HUES6 (cell line): ENCODE measurements at regions not wholly inside any gene's neighbourhood (a gene's known extent, or its start where the extent isn't known, plus 50 kb on each side); places are given as distances from the start of the nearest gene placed in this dataset.

Experiments used
- H3K27ac ChIP-seq: 2 replicates; pipeline ENCODE4 v1.7.0; 2013; ENCODE audit warnings: low read depth, mild to moderate bottlenecking, low read length, inconsistent platforms
- H3K27me3 ChIP-seq: 2 replicates; pipeline ENCODE4 v1.6.1; 2013; ENCODE audit warnings: low read length; ENCODE audit not compliant: control insufficient read depth, insufficient read depth
- H3K36me3 ChIP-seq: 2 replicates; pipeline ENCODE4 v1.6.1; 2013; ENCODE audit warnings: low read length; ENCODE audit not compliant: control insufficient read depth, insufficient read depth
- H3K4me1 ChIP-seq: 2 replicates; pipeline ENCODE4 v1.6.1; 2013; ENCODE audit warnings: low read length; ENCODE audit not compliant: control insufficient read depth, insufficient read depth
- H3K4me3 ChIP-seq: 2 replicates; pipeline ENCODE4 v1.5.1; 2013; ENCODE audit warnings: low read depth, low read length
- H3K9ac ChIP-seq: one replicate; pipeline ENCODE4 v1.6.1; 2013; ENCODE audit warnings: mild to moderate bottlenecking, low read length
- H3K9me3 ChIP-seq: 2 replicates; pipeline ENCODE4 v1.6.1; 2013; ENCODE audit warnings: low read depth, low read length; ENCODE audit not compliant: control insufficient read depth, insufficient read depth

DNA sequence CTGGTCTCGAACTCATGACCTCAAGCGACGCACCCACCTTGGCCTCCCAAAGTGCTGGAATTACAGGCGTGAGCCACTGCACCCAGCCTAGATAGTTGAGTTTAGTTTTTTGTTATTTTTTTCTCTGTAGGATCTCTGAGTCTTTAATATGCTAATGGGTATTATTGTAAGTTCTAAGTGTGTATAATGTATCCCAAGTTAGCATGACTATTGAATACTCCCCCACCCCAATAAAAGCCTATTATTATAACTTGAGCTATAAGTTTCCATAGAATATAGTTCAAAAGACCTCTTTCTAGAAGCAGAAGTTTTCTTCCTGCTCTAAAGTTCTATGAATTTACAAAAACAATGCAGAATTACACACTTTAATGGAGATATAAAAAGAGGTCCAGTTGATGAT is 210.4 kb upstream of the MARCKS start:
- no peak overlapping the region for H3K4me3 ChIP-seq
- H3K27ac ChIP-seq = no peak overlapping the region
- no peaks in the 10 kb centered on the region for H3K27me3 ChIP-seq
- H3K36me3 ChIP-seq = no peaks in the 10 kb centered on the region
- peaks cover 12% of the 10 kb centered on the region; the same call in 1 of the 2 replicates for H3K4me1 ChIP-seq
- no peaks in the 10 kb centered on the region for H3K9me3 ChIP-seq
- H3K9ac ChIP-seq = no peak overlapping the region

GRCh38 chr6:113647143-113647889 is 209.8 kb upstream of the MARCKS start:
- no peak overlapping the region for H3K4me3 ChIP-seq
- no peaks in the 10 kb centered on the region for H3K27me3 ChIP-seq
- H3K9me3 ChIP-seq = no peaks in the 10 kb centered on the region
- H3K36me3 ChIP-seq = no peaks in the 10 kb centered on the region
- H3K27ac ChIP-seq = no peak overlapping the region
- no peak overlapping the region for H3K9ac ChIP-seq
- H3K4me1 ChIP-seq = peaks cover 12% of the 10 kb centered on the region; the same call in 1 of the 2 replicates

DNA sequence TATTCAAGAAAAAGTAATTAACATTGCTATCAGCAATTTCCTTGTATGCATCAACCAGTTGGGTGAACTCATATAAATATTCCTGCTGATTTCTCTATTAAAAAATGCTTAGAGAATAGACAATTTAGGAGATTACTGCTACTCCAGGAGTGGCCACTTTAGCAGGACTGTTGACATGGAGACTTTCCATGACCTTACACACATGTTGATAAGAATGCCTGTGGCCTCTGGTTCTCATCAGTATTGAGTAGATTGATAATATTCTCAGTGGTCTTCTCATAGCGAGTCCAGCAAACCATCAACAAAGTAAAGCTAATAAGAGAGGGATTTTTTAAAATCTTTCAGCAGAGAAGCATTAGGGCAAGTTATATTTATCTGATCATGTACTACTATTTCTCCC is 208.4 kb upstream of the MARCKS start:
- H3K9ac ChIP-seq = no peak overlapping the region
- no peak overlapping the region for H3K4me3 ChIP-seq
- no peaks in the 10 kb centered on the region for H3K27me3 ChIP-seq
- H3K27ac ChIP-seq = no peak overlapping the region
- no peaks in the 10 kb centered on the region for H3K9me3 ChIP-seq
- peaks cover 10% of the 10 kb centered on the region; the same call in 1 of the 2 replicates for H3K4me1 ChIP-seq
- H3K36me3 ChIP-seq = no peaks in the 10 kb centered on the region

GRCh38 chr6:113649276-113649675 is 207.9 kb upstream of the MARCKS start:
- H3K36me3 ChIP-seq = no peaks in the 10 kb centered on the region
- no peak overlapping the region for H3K27ac ChIP-seq
- peaks cover 10% of the 10 kb centered on the region; the same call in 1 of the 2 replicates for H3K4me1 ChIP-seq
- H3K27me3 ChIP-seq = no peaks in the 10 kb centered on the region
- no peak overlapping the region for H3K9ac ChIP-seq
- H3K4me3 ChIP-seq = no peak overlapping the region
- no peaks in the 10 kb centered on the region for H3K9me3 ChIP-seq

DNA sequence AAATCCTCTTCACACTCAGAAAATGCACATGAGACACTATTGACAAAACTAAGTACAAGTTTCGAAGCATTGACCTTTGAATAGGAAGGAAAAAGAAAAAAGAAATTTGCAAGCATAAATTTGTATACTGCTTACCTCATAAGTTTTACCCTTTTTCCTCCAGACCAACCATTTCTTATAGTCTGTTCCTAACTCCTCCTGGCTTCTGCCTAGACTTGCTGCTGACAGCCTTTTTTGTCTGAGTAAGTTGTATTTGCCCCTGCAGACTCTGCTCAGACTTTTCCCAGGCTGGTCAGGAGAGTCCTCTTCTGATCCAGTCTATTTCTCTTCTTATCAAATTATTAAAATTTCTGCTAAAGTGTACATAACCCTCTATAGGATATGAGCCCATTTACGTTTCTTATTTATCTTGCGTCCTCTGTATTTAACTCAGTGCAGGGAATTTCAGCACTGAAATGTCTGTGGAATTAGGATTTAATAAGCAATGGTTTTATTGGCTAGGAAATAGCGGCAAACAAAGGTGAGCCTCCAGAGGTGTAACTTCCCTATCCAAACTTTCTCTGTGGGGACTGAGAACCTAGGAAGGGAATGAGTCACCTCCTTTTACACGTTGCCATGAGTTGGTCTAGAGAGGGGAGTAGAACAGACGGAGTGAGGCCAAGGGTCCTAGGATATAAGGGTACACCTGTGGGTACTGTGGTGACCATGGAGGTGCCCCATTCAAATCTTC is 207.1 kb upstream of the MARCKS start:
- H3K27ac ChIP-seq = no peak overlapping the region
- H3K4me3 ChIP-seq = no peak overlapping the region
- no peaks in the 10 kb centered on the region for H3K27me3 ChIP-seq
- peaks cover 10% of the 10 kb centered on the region; the same call in 1 of the 2 replicates for H3K4me1 ChIP-seq
- H3K36me3 ChIP-seq = no peaks in the 10 kb centered on the region
- no peaks in the 10 kb centered on the region for H3K9me3 ChIP-seq
- no peak overlapping the region for H3K9ac ChIP-seq

GRCh38 chr6:113650610-113650979 is 206.6 kb upstream of the MARCKS start:
- Histone ChIP-seq H3K4me1 (peaks cover 10% of the 10 kb centered on the region; the same call in 1 of the 2 replicates), H3K27ac (no peak overlapping the region)

GRCh38 chr6:113651120-113651519 is 206.0 kb upstream of the MARCKS start:
- Histone ChIP-seq H3K4me3 (no peak overlapping the region), H3K9me3 (no peaks in the 10 kb centered on the region), H3K27me3 (no peaks in the 10 kb centered on the region), H3K36me3 (no peaks in the 10 kb centered on the region), H3K27ac (no peak overlapping the region), H3K9ac (no peak overlapping the region), H3K4me1 (peaks cover 10% of the 10 kb centered on the region; the same call in 1 of the 2 replicates)

More at GRCh38 chr6:113650610-113650979, 206.6 kb upstream of the MARCKS start:
- H3K27me3 ChIP-seq = no peaks in the 10 kb centered on the region
- H3K36me3 ChIP-seq = no peaks in the 10 kb centered on the region
- no peak overlapping the region for H3K9ac ChIP-seq
- no peak overlapping the region for H3K4me3 ChIP-seq
- H3K9me3 ChIP-seq = no peaks in the 10 kb centered on the region

GRCh38 chr6:113651920-113652319 is 205.2 kb upstream of the MARCKS start:
- H3K4me1 ChIP-seq = peaks cover 10% of the 10 kb centered on the region; the same call in 1 of the 2 replicates
- H3K4me3 ChIP-seq = no peak overlapping the region
- no peaks in the 10 kb centered on the region for H3K9me3 ChIP-seq
- no peaks in the 10 kb centered on the region for H3K27me3 ChIP-seq
- no peak overlapping the region for H3K9ac ChIP-seq
- H3K27ac ChIP-seq = no peak overlapping the region
- no peaks in the 10 kb centered on the region for H3K36me3 ChIP-seq

GRCh38 chr6:113653275-113653674 is 203.9 kb upstream of the MARCKS start:
- Histone ChIP-seq H3K4me1 (peaks cover 10% of the 10 kb centered on the region; the same call in 1 of the 2 replicates), H3K9me3 (no peaks in the 10 kb centered on the region), H3K27me3 (no peaks in the 10 kb centered on the region), H3K27ac (no peak overlapping the region), H3K9ac (no peak overlapping the region), H3K36me3 (no peaks in the 10 kb centered on the region), H3K4me3 (no peak overlapping the region)

- no peak overlapping the region for H3K27ac ChIP-seq
- no peaks in the 10 kb centered on the region for H3K9me3 ChIP-seq
- H3K4me3 ChIP-seq = no peak overlapping the region
- H3K4me1 ChIP-seq = peaks cover 6% of the 10 kb centered on the region; the same call in 1 of the 2 replicates
- H3K27me3 ChIP-seq = no peaks in the 10 kb centered on the region
- H3K36me3 ChIP-seq = no peaks in the 10 kb centered on the region
- no peak overlapping the region for H3K9ac ChIP-seq
Observed at GRCh38 chr6:113654396-113654795, 202.7 kb upstream of the MARCKS start.

DNA sequence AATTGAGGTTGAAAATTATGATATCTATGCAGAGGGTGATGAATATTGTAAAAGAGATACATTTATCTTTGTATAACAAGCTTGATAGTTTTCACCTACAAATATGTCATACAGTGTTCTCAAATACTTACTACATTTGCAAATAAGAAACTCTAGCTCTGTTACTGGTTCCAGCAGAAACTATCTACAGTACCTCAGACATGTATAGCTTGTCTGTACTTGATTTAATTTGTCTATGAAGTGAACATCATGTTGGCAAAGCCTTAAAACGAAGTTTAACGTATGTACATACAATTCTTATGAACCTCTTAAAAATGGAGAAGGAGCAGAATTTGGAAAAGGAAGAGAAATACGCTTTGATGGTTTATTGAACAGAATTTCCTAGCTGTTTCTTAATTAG is 201.4 kb upstream of the MARCKS start:
- H3K27me3 ChIP-seq = no peaks in the 10 kb centered on the region
- no peak overlapping the region for H3K4me3 ChIP-seq
- H3K9ac ChIP-seq = no peak overlapping the region
- H3K4me1 ChIP-seq = no peaks in the 10 kb centered on the region
- H3K36me3 ChIP-seq = no peaks in the 10 kb centered on the region
- H3K27ac ChIP-seq = no peak overlapping the region
- H3K9me3 ChIP-seq = no peaks in the 10 kb centered on the region
